Suprapubic skin (tissue), 4 donors: ENCODE measurements at regions not wholly inside any gene's neighbourhood (a gene's known extent, or its start where the extent isn't known, plus 50 kb on each side); places are given as distances from the start of the nearest gene placed in this dataset.

Experiments
- POLR2A ChIP-seq, 2 donors: fragments of 450-650 bp; IDR thresholded peaks; one replicate each; pipeline ENCODE4 v1.6.1; 2017; ENCODE audit warnings: antibody characterized with exemption in 2 of 2, mild to moderate bottlenecking in 2 of 2, moderate library complexity in 2 of 2
- POLR2AphosphoS5 ChIP-seq, 3 donors: sonication (generic); formaldehyde crosslinking; IDR thresholded peaks; one replicate each; pipeline ENCODE4 v1.6.1; 2017; ENCODE audit warnings: antibody characterized with exemption in 3 of 3
- TF ChIP-seq, protein P1 (sequence below), 2 donors: fragments of 200-600 bp in 1 of 2; fragments of 450-650 bp in 1 of 2; sonication (generic) in 1 of 2; IDR thresholded peaks; one replicate each; pipeline ENCODE4 v1.5.1; 2016 to 2019; ENCODE audit warnings: antibody characterized with exemption in 2 of 2, mild to moderate bottlenecking in 1 of 2, moderate library complexity in 1 of 2

DNA sequence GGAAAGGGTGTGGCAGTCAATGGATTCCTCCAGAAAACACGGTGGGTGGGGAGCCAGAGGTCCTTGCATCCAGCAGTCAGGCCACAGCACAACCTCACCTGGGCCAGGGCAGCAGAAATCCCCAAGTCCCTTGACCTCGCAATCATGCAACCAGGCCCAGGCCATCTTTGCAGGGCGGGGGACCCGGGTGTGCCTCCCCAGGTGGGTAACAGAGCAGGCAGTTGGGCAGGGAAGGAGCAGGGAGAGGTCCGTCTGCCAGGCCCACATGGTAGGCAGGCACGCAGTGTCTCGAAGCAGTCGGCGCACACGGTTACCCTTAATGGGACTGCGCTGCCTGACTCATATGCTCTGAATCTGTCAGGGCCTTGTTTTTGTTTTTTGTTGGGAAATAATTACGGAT, 153.0 kb downstream of the RBFOX3 start:
- TF ChIP-seq, protein P1, sequence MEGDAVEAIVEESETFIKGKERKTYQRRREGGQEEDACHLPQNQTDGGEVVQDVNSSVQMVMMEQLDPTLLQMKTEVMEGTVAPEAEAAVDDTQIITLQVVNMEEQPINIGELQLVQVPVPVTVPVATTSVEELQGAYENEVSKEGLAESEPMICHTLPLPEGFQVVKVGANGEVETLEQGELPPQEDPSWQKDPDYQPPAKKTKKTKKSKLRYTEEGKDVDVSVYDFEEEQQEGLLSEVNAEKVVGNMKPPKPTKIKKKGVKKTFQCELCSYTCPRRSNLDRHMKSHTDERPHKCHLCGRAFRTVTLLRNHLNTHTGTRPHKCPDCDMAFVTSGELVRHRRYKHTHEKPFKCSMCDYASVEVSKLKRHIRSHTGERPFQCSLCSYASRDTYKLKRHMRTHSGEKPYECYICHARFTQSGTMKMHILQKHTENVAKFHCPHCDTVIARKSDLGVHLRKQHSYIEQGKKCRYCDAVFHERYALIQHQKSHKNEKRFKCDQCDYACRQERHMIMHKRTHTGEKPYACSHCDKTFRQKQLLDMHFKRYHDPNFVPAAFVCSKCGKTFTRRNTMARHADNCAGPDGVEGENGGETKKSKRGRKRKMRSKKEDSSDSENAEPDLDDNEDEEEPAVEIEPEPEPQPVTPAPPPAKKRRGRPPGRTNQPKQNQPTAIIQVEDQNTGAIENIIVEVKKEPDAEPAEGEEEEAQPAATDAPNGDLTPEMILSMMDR (IDR thresholded peaks at IDR 0.05), result no peak
- no peak for TF ChIP-seq POLR2A (IDR thresholded peaks at IDR 0.05)
- TF ChIP-seq POLR2AphosphoS5 (IDR thresholded peaks at IDR 0.05), result no peak
